Gastroesophageal sphincter (tissue), 3 donors: ENCODE measurements at regions not wholly inside any gene's neighbourhood (a gene's known extent, or its start where the extent isn't known, plus 50 kb on each side); places are given as distances from the start of the nearest gene placed in this dataset.

Experiments used
- EP300 ChIP-seq: sonication (generic); formaldehyde crosslinking; IDR thresholded peaks from one replicate; pipeline ENCODE4 v1.6.1; 2017; ENCODE audit warnings: antibody characterized with exemption, mild to moderate bottlenecking
- POLR2A ChIP-seq, 2 donors: fragments of 450-650 bp; IDR thresholded peaks; one replicate each; pipeline ENCODE4 v1.6.1; 2017; ENCODE audit warnings: antibody characterized with exemption in 2 of 2, mild to moderate bottlenecking in 2 of 2, moderate library complexity in 1 of 2
- TF ChIP-seq, protein P1 (sequence below), 4 experiments: fragments of 200-600 bp in 2 of 4; fragments of 450-650 bp in 2 of 4; sonication (generic) in 1 of 4; IDR thresholded peaks; one replicate each; pipeline ENCODE4 v1.5.1; 2017 to 2019; ENCODE audit warnings: antibody characterized with exemption in 4 of 4, mild to moderate bottlenecking in 2 of 4, moderate library complexity in 2 of 4

DNA sequence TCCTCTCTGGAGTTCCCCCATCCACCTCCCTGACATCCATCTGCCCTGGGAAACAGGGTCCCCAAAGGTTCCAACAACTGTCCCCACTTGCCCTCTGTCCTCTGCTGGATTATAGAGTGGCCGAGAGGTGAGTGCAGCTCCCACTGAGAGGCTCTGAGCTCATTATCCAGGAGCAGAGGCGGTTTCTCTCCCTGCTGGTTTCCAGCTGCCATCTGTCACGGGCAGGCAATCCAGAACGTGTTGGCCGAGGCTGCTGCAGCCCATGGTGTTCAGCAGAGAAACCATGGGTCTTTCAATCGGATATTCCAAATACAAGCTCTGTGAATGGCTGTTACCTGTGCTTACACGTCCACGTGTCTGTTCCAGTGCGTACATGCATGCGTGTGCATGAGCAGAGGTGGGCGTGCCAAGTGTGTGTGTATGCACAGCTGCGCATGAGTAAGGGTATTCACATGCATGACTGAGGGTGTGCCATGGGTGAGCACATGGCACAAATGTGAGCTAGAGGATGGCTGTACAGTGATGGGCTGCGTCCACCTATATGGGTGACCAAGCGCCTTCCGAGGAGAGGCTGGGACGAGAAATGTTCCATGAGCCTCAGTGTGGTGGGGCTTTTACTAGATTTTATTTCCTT lies 183.7 kb upstream of the PMEPA1 start:
- TF ChIP-seq EP300: no peak
- no peak for TF ChIP-seq POLR2A (IDR thresholded peaks at IDR 0.05)
- TF ChIP-seq, protein P1, sequence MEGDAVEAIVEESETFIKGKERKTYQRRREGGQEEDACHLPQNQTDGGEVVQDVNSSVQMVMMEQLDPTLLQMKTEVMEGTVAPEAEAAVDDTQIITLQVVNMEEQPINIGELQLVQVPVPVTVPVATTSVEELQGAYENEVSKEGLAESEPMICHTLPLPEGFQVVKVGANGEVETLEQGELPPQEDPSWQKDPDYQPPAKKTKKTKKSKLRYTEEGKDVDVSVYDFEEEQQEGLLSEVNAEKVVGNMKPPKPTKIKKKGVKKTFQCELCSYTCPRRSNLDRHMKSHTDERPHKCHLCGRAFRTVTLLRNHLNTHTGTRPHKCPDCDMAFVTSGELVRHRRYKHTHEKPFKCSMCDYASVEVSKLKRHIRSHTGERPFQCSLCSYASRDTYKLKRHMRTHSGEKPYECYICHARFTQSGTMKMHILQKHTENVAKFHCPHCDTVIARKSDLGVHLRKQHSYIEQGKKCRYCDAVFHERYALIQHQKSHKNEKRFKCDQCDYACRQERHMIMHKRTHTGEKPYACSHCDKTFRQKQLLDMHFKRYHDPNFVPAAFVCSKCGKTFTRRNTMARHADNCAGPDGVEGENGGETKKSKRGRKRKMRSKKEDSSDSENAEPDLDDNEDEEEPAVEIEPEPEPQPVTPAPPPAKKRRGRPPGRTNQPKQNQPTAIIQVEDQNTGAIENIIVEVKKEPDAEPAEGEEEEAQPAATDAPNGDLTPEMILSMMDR (IDR thresholded peaks at IDR 0.05): no peak
